Right lobe of liver (tissue), 4 donors: ENCODE measurements at regions not wholly inside any gene's neighbourhood (a gene's known extent, or its start where the extent isn't known, plus 50 kb on each side); places are given as distances from the start of the nearest gene placed in this dataset.

Experiments
- POLR2A ChIP-seq: fragments of 450-650 bp; IDR thresholded peaks from one replicate; pipeline ENCODE4 v1.6.1; 2017; ENCODE audit warnings: antibody characterized with exemption, mild to moderate bottlenecking
- TF ChIP-seq, protein P1 (sequence below), 4 donors: fragments of 200-600 bp in 3 of 4; fragments of 450-650 bp in 1 of 4; IDR thresholded peaks; one replicate each; pipeline versions ENCODE4 v1.5.1 to v1.8.0; 2016 to 2022; ENCODE audit warnings: antibody characterized with exemption in 4 of 4, mild to moderate bottlenecking in 2 of 4
- donor health status: DM: no; HTN: no; CAD: no.
- donor health status: DM: no; HTN: no; CAD: no.
- donor health status: DM: no; HTN: yes; CAD: no.

DNA sequence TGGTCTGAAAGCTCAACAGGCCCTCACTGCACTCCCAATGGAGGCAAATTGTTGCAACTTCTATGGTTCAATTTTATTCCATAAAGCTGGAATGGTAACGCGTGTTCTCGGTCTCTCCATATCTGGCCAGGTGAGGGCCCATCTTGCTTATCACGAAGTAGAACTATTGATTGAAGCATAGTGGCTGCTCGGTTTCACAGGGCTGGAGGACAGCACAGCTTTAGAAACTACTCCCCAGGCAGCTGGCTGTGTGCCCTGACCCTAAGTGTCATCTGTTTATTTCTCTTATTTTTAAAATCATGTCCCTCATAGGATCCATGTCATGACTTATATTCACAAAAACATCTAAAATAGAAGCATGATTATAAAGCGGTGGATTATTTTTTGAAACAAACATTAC lies 223.4 kb downstream of the NPR3 start:
- TF ChIP-seq, protein P1, sequence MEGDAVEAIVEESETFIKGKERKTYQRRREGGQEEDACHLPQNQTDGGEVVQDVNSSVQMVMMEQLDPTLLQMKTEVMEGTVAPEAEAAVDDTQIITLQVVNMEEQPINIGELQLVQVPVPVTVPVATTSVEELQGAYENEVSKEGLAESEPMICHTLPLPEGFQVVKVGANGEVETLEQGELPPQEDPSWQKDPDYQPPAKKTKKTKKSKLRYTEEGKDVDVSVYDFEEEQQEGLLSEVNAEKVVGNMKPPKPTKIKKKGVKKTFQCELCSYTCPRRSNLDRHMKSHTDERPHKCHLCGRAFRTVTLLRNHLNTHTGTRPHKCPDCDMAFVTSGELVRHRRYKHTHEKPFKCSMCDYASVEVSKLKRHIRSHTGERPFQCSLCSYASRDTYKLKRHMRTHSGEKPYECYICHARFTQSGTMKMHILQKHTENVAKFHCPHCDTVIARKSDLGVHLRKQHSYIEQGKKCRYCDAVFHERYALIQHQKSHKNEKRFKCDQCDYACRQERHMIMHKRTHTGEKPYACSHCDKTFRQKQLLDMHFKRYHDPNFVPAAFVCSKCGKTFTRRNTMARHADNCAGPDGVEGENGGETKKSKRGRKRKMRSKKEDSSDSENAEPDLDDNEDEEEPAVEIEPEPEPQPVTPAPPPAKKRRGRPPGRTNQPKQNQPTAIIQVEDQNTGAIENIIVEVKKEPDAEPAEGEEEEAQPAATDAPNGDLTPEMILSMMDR (IDR thresholded peaks at IDR 0.05): no peak
- no peak for TF ChIP-seq POLR2A
